ENCODE measurements at regions not wholly inside any gene's neighbourhood (a gene's known extent, or its start where the extent isn't known, plus 50 kb on each side); places are given as distances from the start of the nearest gene placed in this dataset.

- TF ChIP-seq REST (IDR thresholded peaks at IDR 0.05; ENCODE audit: low read depth, low read length) = no peak
- no peak for TF ChIP-seq RB1 (IDR thresholded peaks at IDR 0.05; ENCODE audit: borderline replicate concordance)
- TF ChIP-seq HDAC6 (IDR thresholded peaks at IDR 0.05; ENCODE audit: unreplicated experiment) = no peak
Measured at GRCh38 chr5:82639393-82640144, 361.4 kb upstream of the RPS23 start (continued).

- ATAC-seq (no peak), FAIRE-seq (no peak), DNase-seq (ENCODE audit: low read depth, low spot score) (no peak)
- Histone ChIP-seq H3K27me3 (replicated peaks in 1 of 2; ENCODE audit: control insufficient read depth in 2 of 2, insufficient read depth in 2 of 2, low read length in 1 of 2) (no peaks in the 10 kb centered on the region), H3K9me3 (replicated peaks; ENCODE audit: control insufficient read depth, insufficient read depth, low read length) (no peaks in the 10 kb centered on the region), H3K4me3 (no peak overlapping the region), H3K4me1 (ENCODE audit: control insufficient read depth, insufficient read depth, low read length) (no peaks in the 10 kb centered on the region), H3K4me2 (ENCODE audit: control insufficient read depth, insufficient read depth) (no peak overlapping the region), H3K9ac (ENCODE audit: control insufficient read depth, insufficient read depth, low read length) (no peak overlapping the region), H4K20me1 (ENCODE audit: control insufficient read depth, insufficient read depth) (no peaks in the 10 kb centered on the region), H3K79me2 (ENCODE audit: control insufficient read depth, insufficient read depth, low read length) (no peaks in the 10 kb centered on the region), H2AFZ (ENCODE audit: control insufficient read depth, low read depth, low read length) (no peak overlapping the region), H3K36me3 (ENCODE audit: control insufficient read depth in 2 of 2, insufficient read depth in 2 of 2, low read length in 1 of 2) (no peaks in the 10 kb centered on the region), H3K27ac (ENCODE audit: control insufficient read depth, insufficient read depth) (no peak overlapping the region)
- RAD21 ChIA-PET (ENCODE audit: unreplicated experiment) = interaction anchor here (0.7 kb wide), 1 partner anchor 794 kb away, joined by 3 read pairs; no protein-coding TSS in a partner anchor
- in situ Hi-C loops (cut with MboI) = loop anchor here (25.0 kb wide), 1 partner anchor 801 kb away; no protein-coding TSS in a partner anchor
- CTCF ChIA-PET = no interaction called here
- 0% methylated on average over 1 of the region's 1 CpG for WGBS (ENCODE audit: insufficient coverage, insufficient replicate concordance, low lambda C conversion rate, missing lambda C conversion rate)
- POLR2A ChIA-PET = no interaction called here
- BruUV-seq (replicated peaks) = no TSS peak
- SMC1A ChIA-PET (ENCODE audit: uncharacterized antibody, unreplicated experiment) = interaction anchor here (1.0 kb wide), 1 partner anchor 794 kb away, joined by 3 read pairs; no protein-coding TSS in a partner anchor
- TF ChIP-seq KLF5 (IDR thresholded peaks at IDR 0.05; ENCODE audit: partially characterized antibody) (no peak), FOXM1 (IDR thresholded peaks at IDR 0.05; ENCODE audit: low read depth, low read length) (no peak), CHD2 (IDR thresholded peaks at IDR 0.05; ENCODE audit: borderline replicate concordance, low read depth, low read length) (no peak), E4F1 (IDR thresholded peaks at IDR 0.05; ENCODE audit: borderline replicate concordance, partially characterized antibody) (no peak), EP300 (IDR thresholded peaks at IDR 0.05; ENCODE audit: borderline replicate concordance in 1 of 2, control insufficient read depth in 1 of 2, low read depth in 2 of 2, low read length in 2 of 2) (no peak)
- intact Hi-C loops (cut with micrococcal nuclease; ENCODE audit: unreplicated experiment) = loop anchor here (5.0 kb wide), 1 partner anchor 284 kb away; no protein-coding TSS in a partner anchor
Measured at GRCh38 chr5:82636591-82636990, 358.4 kb upstream of the RPS23 start.

Data from GM12878 (cell line).